Smooth muscle cell of the brain vasculature (primary cell): ENCODE measurements at regions not wholly inside any gene's neighbourhood (a gene's known extent, or its start where the extent isn't known, plus 50 kb on each side); places are given as distances from the start of the nearest gene placed in this dataset.
"Not testable (repeated sequence)": the region's sequence is repeated elsewhere in the genome, so short reads cannot be mapped to it uniquely, and the experiment has no call there.

Source experiments
- DNase-seq: peaks from one replicate; pipeline ENCODE4 v3.0.0-alpha.2; 2012; ENCODE audit warnings: low read depth, low spot score

- no peak for DNase-seq
Measured at GRCh38 chr3:110933821-110934426, 137.7 kb upstream of the NECTIN3 start.

- no peak for DNase-seq
Measured at GRCh38 chr3:110938629-110939028, 133.0 kb upstream of the NECTIN3 start.

- DNase-seq, result no peak
Measured at GRCh38 chr3:110940055-110940454, 131.6 kb upstream of the NECTIN3 start.

GRCh38 chr3:110944782-110945181 is 126.8 kb upstream of the NECTIN3 start:
- no peak for DNase-seq

GRCh38 chr3:110946810-110947209 is 124.8 kb upstream of the NECTIN3 start:
- DNase-seq, result no peak

- not testable (repeated sequence) for DNase-seq
Measured at GRCh38 chr3:110949194-110949593, 122.4 kb upstream of the NECTIN3 start.

- DNase-seq, result no peak
Measured at GRCh38 chr3:110955301-110955880, 116.2 kb upstream of the NECTIN3 start.

- no peak for DNase-seq
Measured at GRCh38 chr3:110956081-110956480, 115.5 kb upstream of the NECTIN3 start.

- no peak for DNase-seq
Measured at GRCh38 chr3:110957247-110958025, 114.2 kb upstream of the NECTIN3 start.

- DNase-seq, result no peak
Measured at GRCh38 chr3:110958313-110959147, 113.1 kb upstream of the NECTIN3 start.

- DNase-seq, result no peak
Measured at GRCh38 chr3:110965976-110966375, 105.6 kb upstream of the NECTIN3 start.

GRCh38 chr3:110966966-110967663 is 104.5 kb upstream of the NECTIN3 start:
- no peak for DNase-seq

GRCh38 chr3:110968076-110968475 is 103.5 kb upstream of the NECTIN3 start:
- DNase-seq, result no peak

- DNase-seq, result no peak
Measured at GRCh38 chr3:110969229-110970211, 102.1 kb upstream of the NECTIN3 start.

- DNase-seq, result no peak
Measured at GRCh38 chr3:110971010-110971601, 100.5 kb upstream of the NECTIN3 start.

GRCh38 chr3:110973263-110973895 is 98.2 kb upstream of the NECTIN3 start:
- no peak for DNase-seq

GRCh38 chr3:110974902-110975301 is 96.7 kb upstream of the NECTIN3 start:
- DNase-seq, result no peak

- no peak for DNase-seq
Measured at GRCh38 chr3:110984456-110985250, 87.0 kb upstream of the NECTIN3 start.
